HG03280 (cell line): ENCODE measurements at regions not wholly inside any gene's neighbourhood (a gene's known extent, or its start where the extent isn't known, plus 50 kb on each side); places are given as distances from the start of the nearest gene placed in this dataset.
"Not testable (repeated sequence)": the region's sequence is repeated elsewhere in the genome, so short reads cannot be mapped to it uniquely, and the experiment has no call there.

Source experiments
- ATAC-seq: cut with Tn5 transposase; IDR thresholded peaks from one replicate; pipeline ENCODE4 v1.9.1; 2021; ENCODE audit warnings: mild to moderate bottlenecking, moderate library complexity; ENCODE audit not compliant: unreplicated experiment

- ATAC-seq, result no peak
Observed at GRCh38 chr5:113719549-113719948, 206.1 kb downstream of the YTHDC2 start.

GRCh38 chr5:113721171-113721570 is 207.7 kb downstream of the YTHDC2 start:
- ATAC-seq, result no peak

- no peak for ATAC-seq
Observed at GRCh38 chr5:113723021-113723420, 209.5 kb downstream of the YTHDC2 start.

- no peak for ATAC-seq
Observed at GRCh38 chr5:113735751-113736150, 222.3 kb downstream of the YTHDC2 start.

- no peak for ATAC-seq
Observed at GRCh38 chr5:113742176-113742575, 228.7 kb downstream of the YTHDC2 start.

GRCh38 chr5:113742639-113743038 is 229.1 kb downstream of the YTHDC2 start:
- ATAC-seq, result no peak

GRCh38 chr5:113748403-113748802 is 234.9 kb downstream of the YTHDC2 start:
- no peak for ATAC-seq

- ATAC-seq, result no peak
Observed at GRCh38 chr5:113749334-113749733, 235.8 kb downstream of the YTHDC2 start.

GRCh38 chr5:113753182-113753581 is 239.7 kb downstream of the YTHDC2 start:
- not testable (repeated sequence) for ATAC-seq

- ATAC-seq, result no peak
Observed at GRCh38 chr5:113755516-113755915, 242.0 kb downstream of the YTHDC2 start.

GRCh38 chr5:113757508-113757907 is 244.0 kb downstream of the YTHDC2 start:
- no peak for ATAC-seq

GRCh38 chr5:113759505-113759904 is 246.0 kb downstream of the YTHDC2 start:
- no peak for ATAC-seq

GRCh38 chr5:113760486-113760885 is 247.0 kb downstream of the YTHDC2 start:
- ATAC-seq, result no peak

GRCh38 chr5:113761594-113761993 is 248.1 kb downstream of the YTHDC2 start:
- ATAC-seq, result no peak

- no peak for ATAC-seq
Observed at GRCh38 chr5:113764382-113764781, 250.9 kb downstream of the YTHDC2 start.

- ATAC-seq, result not testable (repeated sequence)
Observed at GRCh38 chr5:113766827-113767226, 253.3 kb downstream of the YTHDC2 start.

- ATAC-seq, result no peak
Observed at GRCh38 chr5:113770648-113771047, 257.2 kb downstream of the YTHDC2 start.

- ATAC-seq, result peak; percentile 65
Observed at GRCh38 chr5:113771483-113771882, 258.0 kb downstream of the YTHDC2 start.

GRCh38 chr5:113776168-113776567 is 262.7 kb downstream of the YTHDC2 start:
- no peak for ATAC-seq

GRCh38 chr5:113776832-113777525 is 263.5 kb downstream of the YTHDC2 start:
- no peak for ATAC-seq

GRCh38 chr5:113778147-113778546 is 264.7 kb downstream of the YTHDC2 start:
- ATAC-seq, result no peak

- no peak for ATAC-seq
Observed at GRCh38 chr5:113788141-113788655, 274.7 kb downstream of the YTHDC2 start.

GRCh38 chr5:113789769-113790168 is 276.3 kb downstream of the YTHDC2 start:
- ATAC-seq, result no peak
